ENCODE measurements at regions not wholly inside any gene's neighbourhood (a gene's known extent, or its start where the extent isn't known, plus 50 kb on each side); places are given as distances from the start of the nearest gene placed in this dataset.

DNA sequence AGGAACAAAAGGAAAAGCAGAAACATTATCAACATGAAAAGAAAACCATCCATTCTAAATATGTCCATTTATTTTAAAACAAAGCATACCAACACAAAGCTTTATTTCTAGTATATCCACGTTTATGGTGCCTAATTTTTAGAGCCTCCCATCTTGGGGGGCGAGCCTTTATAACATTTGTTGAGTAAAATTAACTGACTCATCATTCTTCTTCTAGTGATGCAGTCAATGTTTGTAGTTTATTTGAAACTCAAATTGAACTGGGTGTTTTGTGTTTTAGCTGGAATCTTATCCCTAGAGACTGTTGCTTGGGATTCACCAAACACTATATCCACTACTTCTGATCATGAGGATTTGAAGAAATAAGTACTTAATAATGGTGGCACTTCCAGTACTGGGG is 366.4 kb upstream of the NPVF start:
- TF ChIP-seq POLR2AphosphoS5 (IDR thresholded peaks at IDR 0.05; ENCODE audit: low read depth, low read length) = no peak
- no peak for TF ChIP-seq POLR2A (IDR thresholded peaks at IDR 0.05; ENCODE audit: low read depth, low read length)
